Neural cell (in vitro differentiated cells): ENCODE measurements at regions not wholly inside any gene's neighbourhood (a gene's known extent, or its start where the extent isn't known, plus 50 kb on each side); places are given as distances from the start of the nearest gene placed in this dataset.

ENCODE experiments used
- H2AFZ ChIP-seq: fragments of 200-600, 300-800 bp; sonication (generic), shearing (Covaris generic); 2 replicates; pipeline ENCODE4 v1.6.0; 2014; ENCODE audit warnings: low read depth, mild to moderate bottlenecking, antibody characterized with exemption, low read length, moderate library complexity
- H3F3A ChIP-seq: fragments of 200-600 bp; shearing (Covaris generic); 2 replicates; pipeline ENCODE4 v1.6.1; 2016; ENCODE audit warnings: mild to moderate bottlenecking, moderate library complexity, mixed read lengths, antibody characterized with exemption, low read length; ENCODE audit not compliant: insufficient read depth, poor library complexity, severe bottlenecking
- H3K27ac ChIP-seq: fragments of 200-600, 300-800 bp; sonication (generic), shearing (Covaris generic); 2 replicates; pipeline ENCODE4 v1.5.1; 2014; ENCODE audit warnings: mild to moderate bottlenecking, low read length, moderate library complexity
- H3K27me3 ChIP-seq: fragments of 300-800, 200-600 bp; sonication (generic), shearing (Covaris generic); 2 replicates; pipeline ENCODE4 v1.6.0; 2014; ENCODE audit warnings: mild to moderate bottlenecking, low read depth, low read length, moderate library complexity; ENCODE audit not compliant: insufficient read depth
- H3K36me3 ChIP-seq: fragments of 300-800, 200-600 bp; sonication (generic), shearing (Covaris generic); 2 replicates; pipeline ENCODE4 v1.5.1; 2014; ENCODE audit warnings: mild to moderate bottlenecking, antibody characterized with exemption, low read length, moderate library complexity; ENCODE audit not compliant: insufficient read depth
- H3K4me2 ChIP-seq: fragments of 300-800, 200-600 bp; sonication (generic), shearing (Covaris generic); 2 replicates; pipeline ENCODE4 v1.6.0; 2014; ENCODE audit warnings: mild to moderate bottlenecking, low read length
- H3K4me3 ChIP-seq: fragments of 300-800, 200-600 bp; sonication (generic), shearing (Covaris generic); 2 replicates; pipeline ENCODE4 v1.5.1; 2014; ENCODE audit warnings: mild to moderate bottlenecking, low read length, moderate library complexity
- H3K79me2 ChIP-seq: fragments of 200-600 bp; shearing (Covaris generic); replicated peaks from 2 replicates; pipeline ENCODE4 v1.6.0; 2014; ENCODE audit warnings: mild to moderate bottlenecking, low read length, moderate library complexity; ENCODE audit not compliant: insufficient read depth
- H3K9ac ChIP-seq: fragments of 300-800, 200-600 bp; sonication (generic), shearing (Covaris generic); 2 replicates; pipeline ENCODE4 v1.6.1; 2016; ENCODE audit warnings: mild to moderate bottlenecking, low read length, mixed read lengths
- H3K9me2 ChIP-seq: fragments of 200-600 bp; shearing (Covaris generic); 2 replicates; pipeline ENCODE4 v1.6.1; 2016; ENCODE audit warnings: mild to moderate bottlenecking, low read length, mixed read lengths; ENCODE audit not compliant: insufficient read depth
- H3K9me3 ChIP-seq: fragments of 200-600, 300-800 bp; sonication (generic), shearing (Covaris generic); 2 replicates; pipeline ENCODE4 v1.6.1; 2016; ENCODE audit warnings: mild to moderate bottlenecking, mixed run types, low read length, moderate library complexity, mixed read lengths
- H4K20me1 ChIP-seq: fragments of 200-600 bp; shearing (Covaris generic); 2 replicates; pipeline ENCODE4 v1.6.1; 2016; ENCODE audit warnings: mild to moderate bottlenecking, mixed run types; ENCODE audit not compliant: insufficient read depth
- EP300 ChIP-seq: fragments of 450-650 bp; conservative IDR thresholded peaks from 2 replicates; pipeline ENCODE4 v1.6.1; 2014; ENCODE audit warnings: antibody characterized with exemption, mild to moderate bottlenecking, moderate library complexity; ENCODE audit not compliant: poor library complexity, severe bottlenecking
- POLR2AphosphoS5 ChIP-seq: IDR thresholded peaks from 2 replicates; pipeline ENCODE4 v1.6.1; 2012
- RAD21 ChIP-seq: fragments of 450-650 bp; conservative IDR thresholded peaks from 2 replicates; pipeline ENCODE4 v1.6.1; 2014; ENCODE audit warnings: antibody characterized with exemption, mild to moderate bottlenecking, moderate library complexity
- SMC3 ChIP-seq: fragments of 450-650 bp; conservative IDR thresholded peaks from 2 replicates; pipeline ENCODE4 v1.6.1; 2014; ENCODE audit warnings: antibody characterized with exemption, mild to moderate bottlenecking, moderate library complexity; ENCODE audit not compliant: poor library complexity
- TF ChIP-seq, protein P1 (sequence below): fragments of 450-650 bp; IDR thresholded peaks from 2 replicates; pipeline ENCODE4 v1.5.1; 2014; ENCODE audit warnings: antibody characterized with exemption, mild to moderate bottlenecking, moderate library complexity; ENCODE audit not compliant: poor library complexity, severe bottlenecking
- TF ChIP-seq, protein P2 (sequence below): IDR thresholded peaks from 2 replicates; pipeline ENCODE4 v1.6.1; 2012; ENCODE audit warnings: borderline replicate concordance

DNA sequence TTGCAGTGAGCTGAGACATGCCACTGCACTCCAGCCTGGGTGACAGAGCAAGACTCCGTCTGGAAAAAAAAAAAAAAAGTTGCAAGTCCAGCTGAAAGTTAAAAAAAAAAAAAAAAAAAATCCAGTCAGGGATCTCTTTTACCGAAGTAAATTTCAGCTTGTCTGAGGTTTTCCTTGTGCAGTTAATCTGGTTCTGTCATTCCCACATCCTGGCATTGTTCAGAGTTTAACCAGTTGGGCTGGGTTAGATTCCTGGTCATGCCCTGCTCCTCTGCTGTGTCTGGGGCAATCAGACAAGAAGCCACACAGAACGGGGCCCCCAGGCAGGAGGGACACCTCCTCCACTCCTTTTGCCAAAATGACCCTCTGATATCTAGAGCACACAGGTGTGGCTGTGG is 84.1 kb upstream of the KLHL25 start:
- Histone ChIP-seq H3K79me2 (no peaks in the 10 kb centered on the region), H4K20me1 (no peaks in the 10 kb centered on the region), H3K36me3 (no peaks in the 10 kb centered on the region), H2AFZ (no peak overlapping the region), H3F3A (no peaks in the 10 kb centered on the region), H3K4me3 (no peak overlapping the region), H3K9ac (no peak overlapping the region), H3K27ac (no peak overlapping the region), H3K27me3 (no peaks in the 10 kb centered on the region), H3K9me3 (no peaks in the 10 kb centered on the region), H3K9me2 (no peaks in the 10 kb centered on the region), H3K4me2 (no peak overlapping the region)
- TF ChIP-seq, protein P1, sequence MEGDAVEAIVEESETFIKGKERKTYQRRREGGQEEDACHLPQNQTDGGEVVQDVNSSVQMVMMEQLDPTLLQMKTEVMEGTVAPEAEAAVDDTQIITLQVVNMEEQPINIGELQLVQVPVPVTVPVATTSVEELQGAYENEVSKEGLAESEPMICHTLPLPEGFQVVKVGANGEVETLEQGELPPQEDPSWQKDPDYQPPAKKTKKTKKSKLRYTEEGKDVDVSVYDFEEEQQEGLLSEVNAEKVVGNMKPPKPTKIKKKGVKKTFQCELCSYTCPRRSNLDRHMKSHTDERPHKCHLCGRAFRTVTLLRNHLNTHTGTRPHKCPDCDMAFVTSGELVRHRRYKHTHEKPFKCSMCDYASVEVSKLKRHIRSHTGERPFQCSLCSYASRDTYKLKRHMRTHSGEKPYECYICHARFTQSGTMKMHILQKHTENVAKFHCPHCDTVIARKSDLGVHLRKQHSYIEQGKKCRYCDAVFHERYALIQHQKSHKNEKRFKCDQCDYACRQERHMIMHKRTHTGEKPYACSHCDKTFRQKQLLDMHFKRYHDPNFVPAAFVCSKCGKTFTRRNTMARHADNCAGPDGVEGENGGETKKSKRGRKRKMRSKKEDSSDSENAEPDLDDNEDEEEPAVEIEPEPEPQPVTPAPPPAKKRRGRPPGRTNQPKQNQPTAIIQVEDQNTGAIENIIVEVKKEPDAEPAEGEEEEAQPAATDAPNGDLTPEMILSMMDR = no peak
- TF ChIP-seq SMC3 = no peak
- TF ChIP-seq, protein P2, sequence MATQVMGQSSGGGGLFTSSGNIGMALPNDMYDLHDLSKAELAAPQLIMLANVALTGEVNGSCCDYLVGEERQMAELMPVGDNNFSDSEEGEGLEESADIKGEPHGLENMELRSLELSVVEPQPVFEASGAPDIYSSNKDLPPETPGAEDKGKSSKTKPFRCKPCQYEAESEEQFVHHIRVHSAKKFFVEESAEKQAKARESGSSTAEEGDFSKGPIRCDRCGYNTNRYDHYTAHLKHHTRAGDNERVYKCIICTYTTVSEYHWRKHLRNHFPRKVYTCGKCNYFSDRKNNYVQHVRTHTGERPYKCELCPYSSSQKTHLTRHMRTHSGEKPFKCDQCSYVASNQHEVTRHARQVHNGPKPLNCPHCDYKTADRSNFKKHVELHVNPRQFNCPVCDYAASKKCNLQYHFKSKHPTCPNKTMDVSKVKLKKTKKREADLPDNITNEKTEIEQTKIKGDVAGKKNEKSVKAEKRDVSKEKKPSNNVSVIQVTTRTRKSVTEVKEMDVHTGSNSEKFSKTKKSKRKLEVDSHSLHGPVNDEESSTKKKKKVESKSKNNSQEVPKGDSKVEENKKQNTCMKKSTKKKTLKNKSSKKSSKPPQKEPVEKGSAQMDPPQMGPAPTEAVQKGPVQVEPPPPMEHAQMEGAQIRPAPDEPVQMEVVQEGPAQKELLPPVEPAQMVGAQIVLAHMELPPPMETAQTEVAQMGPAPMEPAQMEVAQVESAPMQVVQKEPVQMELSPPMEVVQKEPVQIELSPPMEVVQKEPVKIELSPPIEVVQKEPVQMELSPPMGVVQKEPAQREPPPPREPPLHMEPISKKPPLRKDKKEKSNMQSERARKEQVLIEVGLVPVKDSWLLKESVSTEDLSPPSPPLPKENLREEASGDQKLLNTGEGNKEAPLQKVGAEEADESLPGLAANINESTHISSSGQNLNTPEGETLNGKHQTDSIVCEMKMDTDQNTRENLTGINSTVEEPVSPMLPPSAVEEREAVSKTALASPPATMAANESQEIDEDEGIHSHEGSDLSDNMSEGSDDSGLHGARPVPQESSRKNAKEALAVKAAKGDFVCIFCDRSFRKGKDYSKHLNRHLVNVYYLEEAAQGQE = no peak
- TF ChIP-seq EP300 = no peak
- TF ChIP-seq RAD21 = no peak
- no peak for TF ChIP-seq POLR2AphosphoS5

DNA sequence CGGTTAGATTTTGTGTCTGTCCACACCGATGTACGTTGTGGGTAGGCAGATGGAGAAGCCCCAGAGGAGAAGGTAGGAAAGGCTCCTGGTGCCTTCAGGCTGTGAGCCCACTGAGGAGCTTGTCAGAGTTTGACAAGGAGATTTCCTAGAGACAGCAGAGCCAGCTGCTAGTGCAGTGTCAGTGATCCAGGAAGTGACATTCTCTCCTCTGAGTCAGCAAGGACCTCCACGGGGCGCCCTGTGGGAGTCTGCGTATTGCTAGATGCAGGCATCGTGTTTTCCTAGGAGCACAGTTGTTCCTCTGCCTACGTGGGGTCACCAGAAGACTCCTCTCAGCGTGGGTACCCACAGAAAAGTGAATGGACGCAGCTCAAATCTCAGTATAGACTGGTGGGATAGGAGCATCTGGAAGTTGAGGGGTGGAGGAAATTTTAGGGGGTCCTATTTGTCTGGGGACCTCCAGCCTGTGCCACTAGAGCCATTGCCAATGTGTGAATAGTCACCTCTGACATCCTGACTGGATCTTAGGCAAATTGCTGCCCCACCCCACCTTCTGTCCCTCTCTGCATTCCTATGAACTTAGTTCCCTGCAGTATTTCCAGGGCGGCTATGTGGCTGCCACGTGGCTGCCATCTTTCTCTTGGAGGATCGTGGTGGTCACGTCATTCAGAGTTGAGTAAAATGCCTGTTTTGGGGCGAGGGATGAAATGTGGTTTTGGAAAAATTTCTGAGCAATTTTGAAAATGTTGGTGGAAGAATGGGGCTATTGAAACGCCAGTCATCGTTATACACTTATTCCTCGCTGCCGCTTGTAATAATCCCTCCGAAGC is 84.8 kb upstream of the KLHL25 start:
- no peak overlapping the region for H3K9ac ChIP-seq
- H3K27ac ChIP-seq = no peak overlapping the region
- no peak overlapping the region for H2AFZ ChIP-seq
- no peaks in the 10 kb centered on the region for H3K36me3 ChIP-seq
- no peak for TF ChIP-seq POLR2AphosphoS5
- TF ChIP-seq, protein P2 = no peak
- TF ChIP-seq EP300 = peak; percentile 17
- no peaks in the 10 kb centered on the region for H3F3A ChIP-seq
- no peaks in the 10 kb centered on the region for H3K27me3 ChIP-seq
- no peak overlapping the region for H3K4me3 ChIP-seq
- no peaks in the 10 kb centered on the region for H4K20me1 ChIP-seq
- H3K79me2 ChIP-seq = no peaks in the 10 kb centered on the region
- no peaks in the 10 kb centered on the region for H3K9me3 ChIP-seq
- H3K4me2 ChIP-seq = no peak overlapping the region
- H3K9me2 ChIP-seq = no peaks in the 10 kb centered on the region
